HG03432 (cell line): ENCODE measurements at regions not wholly inside any gene's neighbourhood (a gene's known extent, or its start where the extent isn't known, plus 50 kb on each side); places are given as distances from the start of the nearest gene placed in this dataset.

Experiments used
- ATAC-seq: cut with Tn5 transposase; IDR thresholded peaks from one replicate; pipeline ENCODE4 v1.9.1; 2021; ENCODE audit warnings: mild to moderate bottlenecking, moderate library complexity; ENCODE audit not compliant: unreplicated experiment

- ATAC-seq: no peak
Measured at GRCh38 chr5:125699860-125700259, 723.3 kb upstream of the GRAMD2B start.

GRCh38 chr5:125700380-125700861 is 722.8 kb upstream of the GRAMD2B start:
- no peak for ATAC-seq

GRCh38 chr5:125703616-125704015 is 719.6 kb upstream of the GRAMD2B start:
- ATAC-seq: no peak

GRCh38 chr5:125704888-125705287 is 718.3 kb upstream of the GRAMD2B start:
- no peak for ATAC-seq

- no peak for ATAC-seq
Measured at GRCh38 chr5:125708583-125708982, 714.6 kb upstream of the GRAMD2B start.

- ATAC-seq: no peak
Measured at GRCh38 chr5:125710745-125711144, 712.5 kb upstream of the GRAMD2B start.

- ATAC-seq: no peak
Measured at GRCh38 chr5:125712397-125712796, 710.8 kb upstream of the GRAMD2B start.

- ATAC-seq: no peak
Measured at GRCh38 chr5:125713109-125713805, 710.0 kb upstream of the GRAMD2B start.

- no peak for ATAC-seq
Measured at GRCh38 chr5:125715216-125715615, 708.0 kb upstream of the GRAMD2B start.

GRCh38 chr5:125717209-125717608 is 706.0 kb upstream of the GRAMD2B start:
- ATAC-seq: no peak

GRCh38 chr5:125719681-125720347 is 703.4 kb upstream of the GRAMD2B start:
- ATAC-seq: no peak

- ATAC-seq: no peak
Measured at GRCh38 chr5:125720348-125720685, 702.9 kb upstream of the GRAMD2B start.

- ATAC-seq: no peak
Measured at GRCh38 chr5:125720721-125721120, 702.5 kb upstream of the GRAMD2B start.

GRCh38 chr5:125722550-125722949 is 700.7 kb upstream of the GRAMD2B start:
- no peak for ATAC-seq

- no peak for ATAC-seq
Measured at GRCh38 chr5:125725691-125726090, 697.5 kb upstream of the GRAMD2B start.

- ATAC-seq: no peak
Measured at GRCh38 chr5:125743939-125744338, 679.3 kb upstream of the GRAMD2B start.

GRCh38 chr5:125746917-125747316 is 676.3 kb upstream of the GRAMD2B start:
- ATAC-seq: no peak

GRCh38 chr5:125750147-125750860 is 672.9 kb upstream of the GRAMD2B start:
- no peak for ATAC-seq

GRCh38 chr5:125750861-125751186 is 672.4 kb upstream of the GRAMD2B start:
- no peak for ATAC-seq

GRCh38 chr5:125756456-125756855 is 666.8 kb upstream of the GRAMD2B start:
- ATAC-seq: no peak

GRCh38 chr5:125766706-125767105 is 656.5 kb upstream of the GRAMD2B start:
- ATAC-seq: no peak

- no peak for ATAC-seq
Measured at GRCh38 chr5:125775896-125776295, 647.3 kb upstream of the GRAMD2B start.
